GM18868 (cell line): ENCODE measurements at regions not wholly inside any gene's neighbourhood (a gene's known extent, or its start where the extent isn't known, plus 50 kb on each side); places are given as distances from the start of the nearest gene placed in this dataset.

Experiments
- ATAC-seq: cut with Tn5 transposase; IDR thresholded peaks from one replicate; pipeline ENCODE4 v1.9.1; 2021; ENCODE audit warnings: mild to moderate bottlenecking, moderate library complexity; ENCODE audit not compliant: unreplicated experiment

DNA sequence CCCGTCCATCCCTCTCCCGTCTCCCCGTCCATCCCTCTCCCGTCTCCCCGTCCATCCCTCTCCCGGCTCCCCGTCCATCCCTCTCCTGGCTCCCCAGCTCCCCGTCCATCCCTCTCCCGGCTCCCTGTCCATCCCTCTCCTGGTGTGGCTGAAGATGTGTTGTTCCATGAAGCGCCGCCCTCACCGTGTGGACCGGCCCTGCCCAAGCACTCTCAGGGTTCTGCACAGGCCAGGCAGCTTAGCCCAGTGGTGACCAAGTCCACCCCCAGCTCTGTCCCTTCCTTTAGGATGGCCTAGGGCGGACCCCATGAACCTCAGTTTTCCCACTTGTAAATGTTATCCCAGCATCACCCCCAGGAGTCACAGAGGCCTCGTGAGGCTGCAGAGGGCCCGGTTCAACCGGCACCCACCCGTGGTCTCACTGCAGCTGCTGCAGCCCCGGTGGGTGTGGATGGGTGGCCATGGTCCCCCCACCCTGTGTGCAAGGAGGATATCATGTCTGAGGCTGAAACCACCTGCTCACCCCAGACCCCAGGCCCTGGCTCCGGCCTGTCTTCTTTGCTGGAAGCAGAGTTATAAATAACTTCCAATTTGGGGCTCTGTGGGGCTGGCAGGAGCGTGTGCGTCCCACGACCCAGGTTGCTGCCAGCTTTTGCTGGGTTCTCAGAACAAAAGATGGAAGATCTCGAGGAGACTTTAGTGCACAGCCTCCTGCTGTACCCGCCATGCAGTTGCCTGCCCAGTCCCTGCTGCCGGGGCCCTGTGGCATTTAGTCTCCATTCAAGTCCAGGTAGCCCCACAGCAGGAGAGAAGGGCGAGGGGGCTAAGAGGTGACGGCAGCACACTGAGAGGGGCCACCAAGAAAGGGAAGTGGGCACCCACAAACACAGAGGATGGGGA lies 1147.8 kb downstream of the BRD1 start:
- no peak for ATAC-seq

DNA sequence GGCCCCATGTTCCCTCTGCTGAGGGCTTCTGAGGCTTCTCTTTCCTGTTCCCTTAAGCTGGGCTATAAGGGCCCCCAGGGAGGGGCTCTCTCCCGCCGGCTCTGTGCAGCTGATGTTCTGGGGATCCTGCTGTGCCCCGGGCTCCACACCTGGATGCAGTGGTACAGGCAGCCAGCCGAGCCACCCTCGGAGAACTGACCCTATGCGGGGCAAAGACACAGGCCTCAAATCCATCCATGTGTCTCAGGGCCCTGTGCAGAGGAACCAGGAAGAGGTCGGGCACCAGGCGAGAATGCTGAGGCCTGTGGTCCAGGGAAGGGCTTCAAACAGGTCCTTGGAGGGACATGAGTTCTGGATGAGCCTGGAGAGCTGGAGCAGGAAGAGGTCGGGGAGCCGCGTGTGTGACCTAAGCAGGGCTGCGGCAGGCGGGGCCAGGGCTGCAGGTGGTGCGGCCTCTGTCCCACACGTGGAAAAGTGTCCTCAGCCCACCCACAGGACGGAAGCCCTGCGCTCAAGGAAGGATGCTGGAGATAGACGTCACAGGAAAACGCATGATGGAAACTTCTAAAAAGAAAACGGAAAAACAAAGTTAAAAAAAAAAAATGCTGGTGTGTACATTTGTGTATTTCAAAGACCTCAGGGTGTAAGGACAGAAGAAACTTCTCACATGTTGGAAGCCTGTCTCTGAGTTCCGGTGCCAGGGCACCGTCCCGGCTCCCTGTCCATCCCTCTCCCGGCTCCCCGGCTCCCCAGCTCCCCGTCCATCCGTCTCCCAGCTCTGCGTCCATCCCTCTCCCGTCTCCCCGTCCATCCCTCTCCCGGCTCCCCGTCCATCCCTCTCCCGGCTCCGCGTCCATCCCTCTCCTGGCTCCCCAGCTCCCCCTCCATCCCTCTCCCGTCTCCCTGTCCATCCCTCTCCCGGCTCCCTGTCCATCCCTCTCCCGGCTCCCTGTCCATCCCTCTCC lies 1149.2 kb downstream of the BRD1 start:
- no peak for ATAC-seq

DNA sequence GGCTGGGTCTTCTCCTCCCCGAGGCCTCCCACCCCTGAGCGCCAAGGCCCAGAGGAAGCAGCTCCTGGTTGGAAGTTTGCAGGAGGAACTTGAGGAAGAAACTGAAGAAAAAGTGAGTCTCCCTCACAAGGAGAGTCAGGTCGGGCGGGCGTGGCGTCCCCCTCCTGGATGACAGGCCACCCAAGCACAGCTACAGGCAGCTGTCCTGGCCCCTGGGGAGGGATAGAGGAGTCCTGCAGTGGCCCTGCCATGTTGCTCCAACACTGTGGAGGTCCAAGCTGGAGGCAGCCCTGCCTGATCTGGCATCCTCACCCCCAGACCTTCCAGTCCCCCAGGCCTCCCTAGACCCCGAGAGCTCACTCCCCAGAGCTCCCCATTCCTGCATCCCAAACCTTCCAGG lies 1150.1 kb downstream of the BRD1 start:
- ATAC-seq, result no peak

DNA sequence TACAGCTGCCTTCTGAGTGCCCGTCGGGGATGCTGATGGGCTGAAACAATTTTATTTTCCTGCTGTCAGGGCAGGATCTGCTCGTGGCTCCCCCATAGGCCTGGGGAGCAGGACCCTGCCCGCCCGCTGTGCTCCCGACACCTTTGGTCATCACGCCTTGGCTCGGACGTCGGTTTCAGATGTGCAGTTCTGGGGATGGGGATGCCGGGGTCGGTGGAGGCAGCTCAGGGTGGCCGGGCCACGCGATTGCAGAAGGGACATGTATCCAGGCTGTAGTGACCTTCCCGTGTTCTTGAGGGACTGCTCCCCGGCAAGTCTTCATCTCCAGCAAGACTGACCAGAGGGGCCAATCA lies 1150.5 kb downstream of the BRD1 start:
- ATAC-seq, result no peak

DNA sequence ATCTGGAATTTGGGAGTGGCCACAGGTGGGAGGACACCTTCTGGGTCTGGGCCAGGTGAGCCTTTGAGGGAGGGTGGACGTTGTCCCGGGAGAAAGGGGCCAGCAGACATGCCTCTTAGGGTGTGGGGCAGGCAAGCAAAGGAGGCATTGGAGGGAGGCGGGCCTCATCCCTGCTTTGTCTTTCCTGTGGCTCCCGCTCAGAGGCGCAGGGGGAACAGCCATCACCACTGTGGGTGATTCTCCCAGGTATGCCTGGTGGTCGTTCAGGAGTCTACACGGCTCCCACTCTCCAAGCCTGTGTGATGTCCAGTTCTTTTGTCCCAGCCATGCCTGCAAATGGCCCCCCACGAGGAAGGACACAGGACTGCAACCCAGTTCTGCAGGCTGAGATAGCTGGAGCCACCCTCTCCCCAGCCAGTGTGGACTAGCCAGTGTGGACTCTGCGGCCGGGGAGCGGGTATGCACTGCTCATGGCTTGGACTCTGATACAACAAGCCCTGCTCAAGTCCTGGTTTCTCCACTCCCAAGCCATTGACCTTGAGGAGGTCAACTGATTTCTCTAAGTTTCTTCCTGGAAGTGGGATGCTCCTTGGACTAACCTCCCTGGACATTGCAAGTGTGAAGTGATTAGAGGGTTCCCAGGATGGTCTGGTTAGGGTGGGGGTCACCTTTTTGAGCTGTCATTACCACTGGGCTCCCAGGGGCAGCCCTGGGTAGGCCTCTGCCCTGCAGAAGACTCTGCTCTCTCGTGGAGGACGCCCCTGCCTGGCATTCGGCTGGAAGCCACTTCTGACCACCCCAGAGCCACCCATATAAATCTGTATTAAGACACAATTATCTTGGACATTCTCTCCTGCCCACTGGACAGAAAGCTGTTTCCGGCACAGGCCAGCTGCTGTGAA lies 1151.2 kb downstream of the BRD1 start:
- no peak for ATAC-seq

DNA sequence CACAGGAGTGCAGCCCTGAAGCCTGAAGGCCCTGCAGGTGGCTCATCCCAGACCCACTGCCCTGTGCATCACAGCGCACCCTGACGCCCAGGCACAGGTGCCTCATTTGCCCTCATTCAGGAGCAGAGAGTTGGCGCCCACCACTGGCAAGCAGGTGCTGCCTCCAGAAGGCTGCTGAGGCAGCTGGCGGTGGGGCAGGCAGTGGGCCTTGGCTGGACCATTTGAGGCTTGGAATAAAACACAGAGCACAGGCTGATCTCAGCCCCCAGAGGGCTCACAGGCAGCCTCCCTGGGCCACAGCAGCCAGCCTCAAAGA lies 1151.9 kb downstream of the BRD1 start:
- ATAC-seq, result no peak

DNA sequence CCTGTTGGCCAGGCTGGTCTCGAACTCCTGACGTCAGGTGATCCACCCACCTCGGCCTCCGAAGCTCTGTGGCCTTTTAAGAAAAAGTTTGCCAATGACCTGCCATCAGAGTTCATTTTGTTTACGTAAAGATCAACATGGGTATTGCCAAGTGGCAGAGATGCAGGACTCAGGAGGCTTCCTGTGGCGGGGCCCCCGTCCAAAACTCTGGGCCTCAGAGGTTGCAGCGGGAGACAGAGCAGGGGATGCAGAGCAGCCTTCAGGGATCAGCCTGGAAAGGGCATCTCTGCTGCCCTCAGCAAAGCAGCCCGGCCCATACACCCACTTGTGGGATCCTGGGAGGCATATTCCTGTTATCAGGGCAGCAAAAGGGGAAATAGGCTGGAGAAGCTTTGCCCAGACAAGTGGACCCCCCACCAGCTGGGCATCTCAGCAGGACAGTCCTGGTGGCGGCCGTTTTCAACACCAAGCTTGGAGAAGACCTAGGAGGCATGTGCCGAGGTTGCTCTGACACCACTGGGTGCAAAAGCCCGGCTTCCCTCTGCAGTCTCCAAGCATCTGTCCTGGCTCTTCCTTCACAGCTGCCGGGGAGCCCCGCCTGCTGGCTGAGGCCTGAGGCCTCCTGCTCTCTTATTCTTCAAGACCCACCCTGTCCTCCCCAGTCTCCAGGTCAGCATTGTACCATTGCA lies 1152.4 kb downstream of the BRD1 start:
- ATAC-seq, result no peak

DNA sequence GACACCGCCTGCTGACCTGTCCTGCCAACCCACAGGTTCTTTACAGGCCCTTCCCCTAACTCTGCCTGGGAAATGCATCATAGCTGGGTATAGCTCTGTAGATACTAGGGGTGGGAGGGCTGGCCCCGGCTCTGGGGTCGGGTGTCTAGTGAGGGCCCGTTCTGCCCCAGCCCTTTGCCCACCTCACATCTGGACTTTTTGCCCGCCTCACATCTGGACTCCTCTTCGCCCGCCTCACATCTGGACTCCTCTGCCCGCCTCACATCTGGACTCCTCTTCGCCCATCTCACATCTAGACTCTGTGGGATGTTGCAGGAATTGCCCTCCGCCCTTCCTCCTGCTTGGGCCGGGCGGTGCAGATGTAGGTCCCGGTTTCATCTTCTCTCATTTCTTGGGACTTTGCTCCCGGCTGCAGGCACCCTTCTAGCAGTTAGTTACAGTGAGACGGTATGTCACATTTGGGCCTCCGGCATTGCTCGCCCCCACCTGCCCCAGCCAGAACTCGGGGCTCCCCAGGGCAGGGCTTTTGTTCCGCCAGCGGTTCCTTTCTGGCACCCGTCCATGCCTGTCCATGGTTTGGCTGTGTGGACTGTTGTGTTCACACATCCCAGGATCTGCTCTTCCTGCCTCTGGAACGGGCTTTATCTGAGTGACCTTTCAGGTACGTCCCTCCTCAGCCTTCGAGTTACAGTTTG lies 1153.7 kb downstream of the BRD1 start:
- no peak for ATAC-seq

DNA sequence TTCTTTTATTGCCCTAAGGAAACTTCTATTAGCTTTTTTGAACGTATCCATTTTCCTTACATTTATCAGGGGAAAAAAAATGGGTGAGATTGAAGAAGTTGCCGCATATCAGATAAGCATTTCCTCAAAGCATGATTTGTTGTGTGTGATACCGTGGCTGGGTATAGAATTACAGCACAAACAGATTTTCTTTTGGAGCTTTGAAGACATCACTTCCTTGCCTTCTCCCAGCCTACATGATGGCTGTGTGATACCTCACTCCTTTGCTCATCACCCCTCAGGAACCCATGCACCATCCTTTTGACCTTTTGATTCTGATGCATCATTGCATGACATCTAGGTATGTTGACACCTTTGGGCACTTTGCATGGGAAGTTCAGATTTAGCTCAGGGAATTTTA lies 1155.3 kb downstream of the BRD1 start:
- no peak for ATAC-seq

DNA sequence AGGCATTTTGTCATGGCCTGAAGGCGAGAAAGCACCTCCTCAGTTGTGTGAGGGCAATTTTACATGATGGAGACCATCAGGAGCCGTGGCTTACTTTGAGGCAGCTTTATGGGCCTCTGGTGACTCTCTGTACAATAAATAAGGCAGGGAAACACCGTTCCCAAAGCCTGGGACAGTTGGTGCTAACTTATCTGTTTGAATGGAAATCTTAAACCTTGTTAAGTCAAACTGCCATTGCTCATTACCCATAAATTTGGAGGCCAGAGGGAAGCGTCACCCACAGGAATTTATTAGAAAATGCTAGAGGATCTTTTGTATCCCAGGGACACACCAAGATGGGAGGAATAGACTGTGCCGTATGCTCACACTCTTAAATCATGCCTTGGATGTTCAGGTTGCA lies 1156.9 kb downstream of the BRD1 start:
- ATAC-seq, result no peak

DNA sequence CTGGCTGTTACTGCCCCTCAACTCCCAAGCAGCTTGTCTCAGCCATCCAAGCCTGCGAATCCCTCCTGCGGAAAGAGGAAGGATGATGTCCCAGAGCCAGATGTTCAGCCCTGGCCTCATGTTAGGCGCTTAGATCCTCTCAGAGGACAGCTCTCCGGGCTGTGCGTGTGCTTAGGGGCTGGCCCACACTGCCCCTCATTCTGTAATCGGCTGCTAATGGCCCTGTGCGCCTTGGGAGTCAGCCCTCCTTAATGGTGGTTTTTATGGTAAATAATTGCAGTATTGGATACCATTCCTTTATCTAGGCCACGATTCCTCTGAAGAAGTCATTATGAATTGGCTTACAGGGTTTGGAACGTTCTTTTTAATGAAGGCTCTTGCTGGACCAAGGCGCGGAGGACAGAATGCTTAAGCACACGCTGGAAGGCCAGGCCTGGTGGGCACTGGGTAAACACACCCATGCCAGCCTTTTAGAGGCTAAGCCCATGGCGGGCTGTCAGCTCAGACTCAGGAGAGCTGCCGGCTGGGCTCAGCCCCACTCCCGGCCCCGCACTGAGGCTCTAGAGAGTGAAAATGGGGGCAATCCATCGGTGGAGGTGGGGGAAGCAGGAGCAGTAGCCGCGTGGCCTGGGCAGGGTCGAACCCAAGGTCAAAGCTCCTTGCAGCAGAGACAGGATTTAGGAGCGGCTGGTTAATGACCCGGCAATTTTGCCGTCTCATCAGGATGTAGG lies 1157.5 kb downstream of the BRD1 start:
- no peak for ATAC-seq

DNA sequence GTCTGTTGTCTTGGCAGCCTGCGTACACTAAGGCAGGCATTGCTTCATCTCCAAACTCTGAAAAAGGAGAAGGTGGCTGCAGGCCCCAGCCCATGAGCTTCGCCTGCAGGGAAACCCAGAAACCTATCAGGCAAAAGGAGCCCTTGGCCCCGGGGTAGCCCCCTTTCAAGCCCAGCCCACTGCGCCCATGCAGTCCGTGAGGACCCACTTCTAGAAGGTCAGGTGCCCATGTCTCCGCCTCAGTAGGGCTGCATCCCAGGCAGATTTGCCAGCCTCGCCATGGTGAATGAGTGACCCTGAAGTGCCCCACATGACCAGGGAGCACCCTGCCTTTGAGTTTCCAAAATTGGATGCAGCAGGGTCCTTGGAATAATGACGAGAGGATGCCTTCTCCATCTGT lies 1158.4 kb downstream of the BRD1 start:
- ATAC-seq, result no peak

DNA sequence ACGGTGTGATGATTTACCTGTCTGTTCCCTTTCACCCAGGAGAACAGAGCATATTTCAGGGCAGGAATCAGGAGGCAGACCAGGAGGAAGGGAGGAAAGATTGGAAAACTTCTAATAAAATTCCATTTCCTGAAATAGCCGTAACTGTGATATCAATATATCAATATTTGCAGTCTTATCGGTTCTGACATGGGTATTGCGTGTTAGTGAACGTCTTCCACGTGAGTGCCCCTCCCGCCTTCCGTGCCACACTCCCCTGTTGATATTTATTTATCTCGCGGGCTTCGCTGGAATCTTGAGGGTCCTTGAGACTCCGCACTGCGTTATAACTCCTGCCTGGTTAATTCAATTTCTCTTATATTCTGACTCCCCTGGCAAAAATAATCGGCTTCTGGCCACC lies 1160.4 kb downstream of the BRD1 start:
- no peak for ATAC-seq

DNA sequence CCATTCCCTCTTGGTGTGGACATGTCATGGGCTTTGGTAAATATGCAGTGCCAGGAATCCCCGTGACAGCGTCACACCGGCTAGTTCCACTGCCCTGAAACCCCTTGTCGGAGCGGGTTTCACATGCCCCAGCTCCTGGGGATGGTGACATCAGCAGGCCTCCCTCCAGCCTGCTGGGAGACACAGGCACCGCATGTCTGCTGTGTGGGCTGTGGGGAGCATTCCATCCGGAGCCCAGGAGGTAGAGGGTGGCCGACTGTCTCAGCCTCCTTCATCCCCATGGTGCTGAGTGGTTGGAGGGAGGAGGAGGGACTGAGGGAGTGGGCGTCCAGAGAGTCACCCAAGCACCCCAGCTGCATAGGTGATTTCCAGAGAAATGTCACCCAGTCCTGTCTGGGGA lies 1161.1 kb downstream of the BRD1 start:
- ATAC-seq, result no peak

DNA sequence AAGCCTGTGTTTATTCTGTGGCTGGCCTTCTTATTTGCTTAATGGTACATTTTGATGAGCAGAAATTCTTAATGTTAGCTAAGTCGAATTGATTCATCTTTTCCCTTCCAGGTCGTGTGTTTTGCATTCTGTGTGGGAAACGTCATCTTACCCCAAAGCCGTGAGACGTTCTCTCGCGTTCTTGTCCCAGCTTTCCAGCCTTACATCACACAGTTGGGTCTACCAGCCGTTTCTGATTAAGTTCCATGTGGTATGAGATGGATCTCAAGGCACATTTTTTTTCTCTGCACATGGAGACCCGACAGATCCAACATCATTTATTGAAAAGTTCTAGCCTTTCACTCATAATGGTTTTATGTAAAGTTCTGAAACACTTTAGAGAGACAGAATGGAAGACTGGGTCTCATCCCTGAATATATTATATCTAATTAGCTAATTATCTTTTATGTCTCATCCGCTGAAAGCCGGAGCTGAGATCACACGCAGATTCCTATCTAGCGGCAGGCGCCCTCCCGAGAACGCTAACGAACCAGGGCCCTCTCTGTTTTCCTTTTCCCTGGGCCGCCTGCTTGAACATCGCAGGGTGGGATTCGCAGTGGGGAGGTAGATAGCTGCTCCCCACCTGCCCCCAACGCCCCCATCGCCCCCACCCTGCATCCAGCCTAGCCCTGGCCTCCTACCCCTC lies 1162.2 kb downstream of the BRD1 start:
- no peak for ATAC-seq

DNA sequence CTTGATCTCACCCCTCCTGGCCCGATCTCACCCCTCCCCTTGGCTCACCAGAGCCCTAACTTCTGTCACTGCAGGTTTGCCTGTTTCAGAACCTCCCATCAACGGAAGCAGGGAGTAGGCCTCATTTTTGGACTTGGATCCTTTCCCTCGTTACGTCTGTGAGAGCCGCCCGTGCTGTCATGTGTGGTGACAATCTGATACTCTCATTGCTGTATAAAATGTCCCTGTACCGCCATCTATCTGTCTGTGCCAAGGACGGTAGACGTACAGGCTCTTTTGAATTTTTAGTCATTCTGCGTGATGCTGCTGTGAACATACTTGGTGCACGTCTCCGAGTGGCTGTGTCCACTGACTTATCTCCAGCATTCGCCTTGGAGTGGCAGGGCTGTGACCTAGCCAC lies 1163.1 kb downstream of the BRD1 start:
- ATAC-seq, result no peak

DNA sequence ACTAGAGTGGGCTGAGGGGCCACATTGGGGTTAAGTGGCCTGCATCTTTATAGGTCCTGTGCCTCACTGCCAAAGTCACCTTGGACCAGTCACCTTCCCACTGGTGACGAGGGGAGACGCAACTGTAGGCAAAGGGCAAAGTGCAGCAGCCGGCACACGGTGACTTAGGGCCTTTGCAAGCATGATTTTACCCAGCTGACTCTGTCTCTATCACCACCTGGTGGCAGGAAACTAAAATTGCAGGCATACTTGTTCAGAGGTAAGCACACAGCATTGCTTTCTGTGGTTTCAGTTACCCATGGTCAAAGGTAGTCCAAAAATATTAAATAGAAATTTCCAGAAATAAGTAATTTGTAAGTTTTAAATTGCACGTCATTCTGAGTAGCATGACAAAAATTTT lies 1164.4 kb downstream of the BRD1 start:
- ATAC-seq, result no peak

DNA sequence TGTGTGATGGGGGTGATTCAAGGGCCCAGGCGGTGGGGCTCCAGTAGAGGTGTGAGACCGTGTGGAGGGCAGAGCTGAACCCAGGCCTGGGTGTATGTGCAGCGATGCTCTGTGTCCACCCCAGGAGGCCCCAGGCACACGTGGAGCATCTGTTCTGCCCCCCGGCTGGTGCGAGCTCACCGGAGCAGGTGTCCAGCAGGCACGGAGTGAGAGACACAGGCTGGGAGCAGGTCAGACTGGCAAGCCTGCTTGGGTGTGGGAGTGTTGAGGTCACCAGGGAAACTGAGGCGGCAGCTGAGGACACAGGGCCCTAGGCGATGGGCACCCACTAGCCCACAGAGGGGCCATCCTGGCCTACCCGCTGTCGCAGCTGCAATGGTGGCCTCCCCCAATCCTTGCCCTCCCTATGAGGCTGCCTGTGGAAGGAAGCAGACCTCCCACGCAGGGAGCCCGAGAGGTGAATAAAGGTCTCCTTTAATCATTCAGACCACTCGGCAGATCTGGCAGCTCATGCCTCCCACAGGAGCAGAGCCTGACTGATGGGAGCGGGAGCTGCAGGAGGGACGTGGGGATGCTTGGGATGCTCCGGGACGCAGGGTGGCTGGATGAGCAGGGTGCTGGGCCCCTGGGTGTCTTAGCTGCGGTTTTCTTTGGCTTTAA lies 1165.1 kb downstream of the BRD1 start:
- no peak for ATAC-seq
